H1 (cell line): ENCODE measurements at regions not wholly inside any gene's neighbourhood (a gene's known extent, or its start where the extent isn't known, plus 50 kb on each side); places are given as distances from the start of the nearest gene placed in this dataset.

Source experiments
- HDAC2 ChIP-seq, 2 experiments: fragments of 300-600 bp in 1 of 2; sonication (generic) in 1 of 2; IDR thresholded peaks; 2 replicates each; pipeline ENCODE4 v1.6.1; 2011 to 2012; ENCODE audit warnings: low read depth in 2 of 2, low read length in 2 of 2, mild to moderate bottlenecking in 2 of 2, moderate library complexity in 2 of 2, borderline replicate concordance in 1 of 2, inconsistent platforms in 1 of 2
- NANOG ChIP-seq: IDR thresholded peaks from 2 replicates; pipeline ENCODE4 v1.6.1; 2011; ENCODE audit warnings: low read length, low read depth, mild to moderate bottlenecking, inconsistent platforms; ENCODE audit not compliant: insufficient read depth, poor library complexity, severe bottlenecking
- POLR2AphosphoS5 ChIP-seq: IDR thresholded peaks from 2 replicates; pipeline ENCODE4 v1.6.1; 2011; ENCODE audit warnings: low read depth, low read length
- RXRA ChIP-seq: IDR thresholded peaks from 2 replicates; pipeline ENCODE4 v1.6.1; 2011; ENCODE audit warnings: low read depth, mild to moderate bottlenecking, low read length, moderate library complexity; ENCODE audit not compliant: insufficient read depth
- SP2 ChIP-seq: IDR thresholded peaks from 2 replicates; pipeline ENCODE4 v1.6.1; 2012; ENCODE audit warnings: mild to moderate bottlenecking, low read length, inconsistent platforms
- YY1 ChIP-seq: IDR thresholded peaks from 2 replicates; pipeline ENCODE4 v1.6.1; 2011; ENCODE audit warnings: low read depth, mild to moderate bottlenecking, low read length
- ZNF274 ChIP-seq: IDR thresholded peaks from 2 replicates; pipeline ENCODE4 v1.7.0; 2012; ENCODE audit warnings: low read length, borderline replicate concordance; ENCODE audit errors: extremely low read depth

- no peak for TF ChIP-seq RXRA
- TF ChIP-seq POLR2AphosphoS5 = no peak
- TF ChIP-seq NANOG = no peak
- TF ChIP-seq ZNF274 = no peak
- no peak for TF ChIP-seq HDAC2 (IDR thresholded peaks at IDR 0.05; ENCODE audit: borderline replicate concordance in 1 of 2, low read depth in 2 of 2, low read length in 2 of 2)
- TF ChIP-seq SP2 = no peak
- TF ChIP-seq YY1 = no peak
Measured at GRCh38 chr13:34515201-34515600, 426.9 kb upstream of the NBEA start (continued).
